PFSK-1 (cell line): ENCODE measurements at regions not wholly inside any gene's neighbourhood (a gene's known extent, or its start where the extent isn't known, plus 50 kb on each side); places are given as distances from the start of the nearest gene placed in this dataset.

Source experiments
- FOXP2 ChIP-seq: optimal IDR thresholded peaks from 2 replicates; pipeline ENCODE3; 2011; ENCODE audit warnings: borderline replicate concordance, control low read depth, inconsistent platforms; ENCODE audit not compliant: insufficient read depth; ENCODE audit errors: extremely low read length, extremely low read depth
- POLR2AphosphoS5 ChIP-seq: IDR thresholded peaks from 2 replicates; pipeline ENCODE4 v1.6.1; 2012; ENCODE audit warnings: low read depth, mild to moderate bottlenecking, control low read depth, low read length, moderate library complexity
- SIN3A ChIP-seq: IDR thresholded peaks from 2 replicates; pipeline ENCODE4 v1.6.1; 2012; ENCODE audit warnings: mild to moderate bottlenecking, low read length, moderate library complexity, borderline replicate concordance; ENCODE audit not compliant: insufficient read depth
- TAF1 ChIP-seq: IDR thresholded peaks from 2 replicates; pipeline ENCODE4 v1.6.1; 2012; ENCODE audit warnings: low read length, control low read depth, borderline replicate concordance; ENCODE audit not compliant: insufficient read depth
- TF ChIP-seq, protein P1 (sequence below), 2 experiments: IDR thresholded peaks; 2 replicates each; pipeline versions ENCODE4 v1.6.1 to v1.8.0; 2011 to 2012; ENCODE audit warnings: low read depth in 2 of 2, low read length in 2 of 2, control low read depth in 1 of 2, inconsistent platforms in 1 of 2, mild to moderate bottlenecking in 1 of 2, moderate library complexity in 1 of 2; ENCODE audit not compliant: insufficient read depth in 1 of 2

GRCh38 chr2:205902900-205903237 is 183.1 kb downstream of the INO80D start:
- TF ChIP-seq FOXP2 (no peak), TAF1 (no peak), POLR2AphosphoS5 (no peak), SIN3A (no peak)
- TF ChIP-seq, protein P1, sequence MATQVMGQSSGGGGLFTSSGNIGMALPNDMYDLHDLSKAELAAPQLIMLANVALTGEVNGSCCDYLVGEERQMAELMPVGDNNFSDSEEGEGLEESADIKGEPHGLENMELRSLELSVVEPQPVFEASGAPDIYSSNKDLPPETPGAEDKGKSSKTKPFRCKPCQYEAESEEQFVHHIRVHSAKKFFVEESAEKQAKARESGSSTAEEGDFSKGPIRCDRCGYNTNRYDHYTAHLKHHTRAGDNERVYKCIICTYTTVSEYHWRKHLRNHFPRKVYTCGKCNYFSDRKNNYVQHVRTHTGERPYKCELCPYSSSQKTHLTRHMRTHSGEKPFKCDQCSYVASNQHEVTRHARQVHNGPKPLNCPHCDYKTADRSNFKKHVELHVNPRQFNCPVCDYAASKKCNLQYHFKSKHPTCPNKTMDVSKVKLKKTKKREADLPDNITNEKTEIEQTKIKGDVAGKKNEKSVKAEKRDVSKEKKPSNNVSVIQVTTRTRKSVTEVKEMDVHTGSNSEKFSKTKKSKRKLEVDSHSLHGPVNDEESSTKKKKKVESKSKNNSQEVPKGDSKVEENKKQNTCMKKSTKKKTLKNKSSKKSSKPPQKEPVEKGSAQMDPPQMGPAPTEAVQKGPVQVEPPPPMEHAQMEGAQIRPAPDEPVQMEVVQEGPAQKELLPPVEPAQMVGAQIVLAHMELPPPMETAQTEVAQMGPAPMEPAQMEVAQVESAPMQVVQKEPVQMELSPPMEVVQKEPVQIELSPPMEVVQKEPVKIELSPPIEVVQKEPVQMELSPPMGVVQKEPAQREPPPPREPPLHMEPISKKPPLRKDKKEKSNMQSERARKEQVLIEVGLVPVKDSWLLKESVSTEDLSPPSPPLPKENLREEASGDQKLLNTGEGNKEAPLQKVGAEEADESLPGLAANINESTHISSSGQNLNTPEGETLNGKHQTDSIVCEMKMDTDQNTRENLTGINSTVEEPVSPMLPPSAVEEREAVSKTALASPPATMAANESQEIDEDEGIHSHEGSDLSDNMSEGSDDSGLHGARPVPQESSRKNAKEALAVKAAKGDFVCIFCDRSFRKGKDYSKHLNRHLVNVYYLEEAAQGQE (IDR thresholded peaks at IDR 0.05; ENCODE audit: insufficient read depth in 1 of 2, low read depth in 2 of 2, low read length in 2 of 2): no peak
